GM21367 (cell line): ENCODE measurements at regions not wholly inside any gene's neighbourhood (a gene's known extent, or its start where the extent isn't known, plus 50 kb on each side); places are given as distances from the start of the nearest gene placed in this dataset.

Experiments used
- ATAC-seq: cut with Tn5 transposase; IDR thresholded peaks from one replicate; pipeline ENCODE4 v1.9.1; 2021; ENCODE audit not compliant: unreplicated experiment

DNA sequence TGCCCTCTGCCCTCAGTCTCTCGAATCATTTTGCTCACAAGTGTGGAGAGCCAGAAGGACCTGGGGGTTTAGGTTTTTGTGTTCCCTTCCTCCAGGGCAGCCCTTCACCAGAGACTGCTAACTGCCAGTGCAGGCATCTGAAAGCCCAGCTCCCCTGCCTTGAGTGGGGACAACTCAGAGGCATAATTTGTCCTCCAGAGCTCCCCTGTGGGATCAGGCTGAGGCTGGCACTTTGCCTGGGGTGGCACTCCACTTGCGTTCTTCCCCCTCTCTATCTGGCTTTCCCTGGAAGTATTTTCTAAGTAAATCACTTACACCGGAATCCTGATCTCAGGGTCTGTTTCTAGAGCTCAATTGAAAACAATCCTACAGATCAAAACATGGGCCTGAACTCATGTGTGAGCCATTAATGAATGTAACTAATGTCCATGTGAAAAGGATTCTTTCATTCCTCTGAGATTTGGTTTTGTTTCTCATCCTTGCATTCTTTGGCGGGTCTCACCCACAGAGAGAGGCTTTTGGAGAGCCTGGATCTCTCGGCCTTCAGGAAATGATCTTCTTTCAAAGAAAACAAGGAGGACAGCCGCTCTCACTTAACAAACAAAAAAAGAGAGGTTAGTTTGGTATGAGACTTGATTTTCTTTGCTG is 125.7 kb upstream of the RIPOR2 start:
- no peak for ATAC-seq

DNA sequence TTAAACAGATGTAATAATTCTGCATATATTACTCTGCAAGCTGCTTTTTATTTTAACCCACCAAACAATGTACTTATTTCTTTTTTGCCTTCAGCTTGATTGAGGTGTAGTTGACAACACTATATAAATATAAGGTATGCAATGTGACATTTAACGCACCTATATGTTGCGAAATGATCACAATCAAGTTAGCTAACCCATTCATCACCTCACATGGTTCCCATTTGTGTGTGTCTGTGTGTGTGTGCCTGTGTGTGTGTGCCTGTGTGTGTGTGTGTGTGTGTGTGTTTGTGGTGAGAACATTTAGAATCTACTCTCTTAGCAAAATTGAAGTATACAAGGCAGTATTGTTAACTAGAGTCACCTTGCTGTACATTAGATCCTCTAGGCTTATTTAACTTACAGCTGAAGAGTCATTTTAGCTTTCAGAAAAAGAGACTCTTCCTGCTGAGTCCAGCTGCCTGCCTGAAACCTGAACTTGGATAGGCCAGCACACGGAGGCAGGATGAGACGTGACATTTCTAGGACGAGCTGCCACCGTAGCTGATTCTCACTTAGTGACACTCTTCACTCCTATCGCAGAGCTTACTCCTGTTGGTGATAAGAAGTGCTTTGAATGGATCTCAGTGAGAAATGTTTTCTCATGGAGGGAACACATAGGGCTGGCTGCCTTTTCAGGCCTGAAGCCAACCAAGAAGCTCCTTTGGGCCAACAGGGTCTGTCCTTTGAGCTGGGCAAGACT is 126.5 kb upstream of the RIPOR2 start:
- no peak for ATAC-seq

DNA sequence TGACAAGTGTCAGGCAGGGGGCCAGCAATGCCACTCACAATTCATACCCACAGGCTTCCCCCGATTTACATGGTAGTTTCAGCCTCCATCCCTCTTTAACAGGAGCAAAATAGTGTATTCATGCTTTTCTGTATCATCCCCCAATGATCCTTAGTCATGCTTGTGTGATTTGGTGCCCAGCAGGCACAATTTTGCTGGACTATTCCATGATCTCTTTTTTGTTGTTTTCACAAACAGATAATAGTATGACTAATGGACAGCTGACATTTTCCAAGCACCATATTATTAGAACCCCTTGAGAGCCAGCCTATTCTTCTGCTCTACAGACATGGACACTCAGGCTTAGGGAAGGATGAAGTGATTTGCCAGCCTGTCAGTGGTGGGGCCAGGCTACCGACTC is 128.2 kb upstream of the RIPOR2 start:
- no peak for ATAC-seq

DNA sequence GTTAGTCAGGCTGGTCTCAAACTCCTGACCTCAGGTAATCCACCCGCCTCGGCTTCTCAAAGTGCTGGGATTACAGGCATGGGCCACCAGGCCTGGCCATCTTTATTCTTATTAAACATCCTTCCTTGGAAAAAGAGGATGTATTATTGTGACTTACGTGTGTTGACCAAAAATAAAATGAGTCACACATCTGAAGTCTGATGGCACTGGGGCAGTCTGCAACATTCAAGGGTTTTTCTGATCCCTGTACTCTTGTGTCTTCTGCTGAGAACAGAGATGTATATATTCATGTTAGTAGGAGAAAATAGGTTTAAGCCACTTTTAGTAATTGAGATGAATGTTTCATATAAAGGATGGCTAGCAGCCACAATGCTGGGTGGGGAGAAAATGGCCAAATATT is 129.9 kb upstream of the RIPOR2 start:
- ATAC-seq = no peak

DNA sequence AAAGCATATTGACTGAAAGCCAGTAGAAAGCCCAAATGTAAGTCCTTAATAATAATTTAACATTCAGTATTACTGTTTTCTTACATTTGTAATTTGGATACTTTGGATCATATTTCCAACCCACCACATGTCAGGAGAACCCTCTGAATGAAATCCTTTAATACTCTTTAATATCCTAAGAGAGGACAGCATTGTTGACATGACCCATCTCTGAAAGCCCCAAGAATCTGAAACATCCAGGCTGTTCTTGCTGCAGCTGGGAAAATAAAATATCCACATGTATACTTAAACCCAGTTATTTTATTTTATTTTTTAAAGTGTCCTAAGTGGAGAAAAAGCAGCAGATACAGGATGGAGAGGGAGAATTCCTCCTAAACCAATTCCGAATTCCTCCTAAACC is 130.8 kb upstream of the RIPOR2 start:
- no peak for ATAC-seq

DNA sequence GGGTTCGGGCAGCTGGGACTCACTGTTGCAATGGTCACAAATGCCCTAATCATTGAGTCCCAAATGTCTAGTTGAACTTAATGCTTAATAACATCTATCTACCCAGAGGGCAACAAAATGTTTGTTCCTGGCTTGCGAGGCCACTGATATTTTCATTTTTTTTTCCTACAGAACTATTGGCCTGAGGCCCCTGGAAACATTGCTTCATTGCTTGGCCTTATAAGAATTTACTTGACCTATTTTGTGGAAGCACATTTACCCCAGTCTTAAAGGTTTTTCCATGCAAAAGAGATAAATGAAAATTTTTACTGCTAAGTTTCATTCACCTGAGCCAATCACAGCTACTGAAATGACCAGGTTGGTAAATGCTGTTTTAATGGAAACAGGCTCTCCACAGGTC is 133.1 kb upstream of the RIPOR2 start:
- no peak for ATAC-seq

DNA sequence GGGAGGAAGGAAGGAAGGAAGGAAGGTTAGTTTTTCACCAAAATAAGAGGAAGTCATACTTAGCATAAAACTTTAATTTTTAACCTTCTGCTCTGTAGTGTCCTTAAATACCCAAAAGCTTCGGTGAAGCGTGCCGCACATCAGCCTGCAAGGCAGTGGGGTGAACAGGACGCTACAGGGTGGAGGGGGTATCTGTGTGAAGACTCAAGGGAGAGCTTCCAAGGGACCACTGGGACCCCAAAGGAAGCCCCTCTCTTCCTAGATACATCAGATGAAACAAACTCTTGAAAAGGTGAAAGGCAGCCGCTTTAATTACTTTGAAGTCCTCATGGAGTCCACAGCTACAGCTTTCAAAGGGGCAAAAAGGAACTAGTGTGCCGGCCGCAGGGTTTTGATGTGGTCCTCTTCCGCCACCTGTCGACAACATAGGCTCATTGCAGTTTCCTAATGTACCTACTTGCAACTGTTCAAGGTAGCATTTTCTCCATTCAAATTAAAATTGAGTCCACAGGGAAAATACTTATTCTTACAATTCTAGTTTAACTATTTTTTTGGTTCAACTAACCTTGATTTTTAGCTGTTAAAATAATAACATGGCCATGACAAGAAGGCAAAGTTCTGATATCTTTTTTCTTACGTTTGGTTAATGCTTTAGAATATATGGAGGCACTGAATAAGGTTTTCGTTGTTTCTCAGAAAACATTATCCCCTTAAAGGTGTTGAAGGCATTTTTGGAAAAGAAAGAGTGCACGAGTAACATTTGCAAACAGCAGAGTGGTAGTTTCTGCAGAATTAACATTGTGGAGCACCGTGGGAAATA is 135.0 kb upstream of the RIPOR2 start:
- ATAC-seq = no peak

DNA sequence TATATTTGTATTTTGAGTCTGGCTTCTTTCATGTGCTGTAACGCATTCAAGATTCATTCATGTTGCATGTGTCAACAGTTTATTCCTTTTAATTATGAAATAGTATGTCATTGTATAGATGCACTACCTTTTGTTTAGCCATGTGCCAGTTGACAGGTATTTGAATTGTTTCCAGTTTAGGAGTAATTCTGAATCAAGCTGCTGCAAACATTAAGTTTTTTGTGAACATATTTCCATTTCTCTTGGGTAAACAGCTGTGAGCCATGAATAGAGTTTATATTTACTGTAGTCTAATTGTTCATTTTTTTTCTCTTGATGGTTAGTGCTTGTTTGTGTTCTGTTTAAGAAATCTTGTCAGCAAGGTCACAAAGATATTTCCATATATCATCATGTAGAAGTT is 142.4 kb upstream of the RIPOR2 start:
- no peak for ATAC-seq

DNA sequence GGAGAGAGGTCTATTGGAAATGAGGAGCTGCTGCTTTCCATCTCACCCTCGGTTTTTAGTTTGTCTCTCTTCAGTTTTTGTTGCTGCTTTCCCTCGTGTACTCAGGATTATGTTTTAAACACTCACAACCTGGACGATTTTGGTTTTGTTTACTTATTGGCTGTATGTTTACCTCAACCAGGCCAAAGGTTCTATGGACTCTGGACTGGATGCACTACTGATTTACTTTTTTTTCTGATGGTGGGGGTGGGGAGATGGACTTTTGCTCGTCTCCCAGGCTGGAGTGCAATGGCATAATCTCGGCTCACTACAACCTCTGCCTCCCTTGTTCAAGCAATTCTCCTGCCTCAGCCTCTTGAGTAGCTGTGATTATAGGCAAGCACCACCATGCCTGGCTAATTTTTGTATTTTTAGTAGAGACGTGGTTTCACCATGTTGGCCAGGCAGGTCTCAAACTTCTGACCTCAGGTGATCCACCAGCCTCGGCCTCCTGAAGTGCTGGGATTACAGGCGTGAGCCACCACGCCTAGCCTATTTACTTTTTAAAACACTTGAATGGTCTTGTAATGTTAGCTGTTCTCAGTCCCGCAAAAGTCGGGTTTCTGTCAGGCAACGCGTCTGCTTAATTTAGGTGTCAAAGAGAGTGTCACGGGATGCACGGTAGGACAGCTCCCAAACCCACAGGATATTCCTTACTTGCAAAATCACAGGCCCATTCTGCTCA is 148.2 kb upstream of the RIPOR2 start:
- no peak for ATAC-seq

DNA sequence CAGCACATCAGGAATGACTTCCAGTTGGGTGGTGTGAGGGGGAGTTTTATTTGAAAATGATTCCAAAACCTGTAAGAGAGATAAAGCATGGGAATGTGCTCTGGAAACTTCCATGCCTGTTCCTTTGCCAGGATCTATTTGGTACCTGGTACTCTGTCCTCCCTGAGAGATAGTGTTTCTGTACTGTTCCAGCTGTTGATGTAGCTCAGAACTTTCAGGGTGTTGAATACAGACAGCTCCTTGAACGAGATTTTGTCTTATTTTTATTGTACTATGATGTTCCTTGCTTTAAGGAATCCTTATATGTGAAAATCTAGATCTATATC is 148.7 kb upstream of the RIPOR2 start:
- ATAC-seq = no peak

DNA sequence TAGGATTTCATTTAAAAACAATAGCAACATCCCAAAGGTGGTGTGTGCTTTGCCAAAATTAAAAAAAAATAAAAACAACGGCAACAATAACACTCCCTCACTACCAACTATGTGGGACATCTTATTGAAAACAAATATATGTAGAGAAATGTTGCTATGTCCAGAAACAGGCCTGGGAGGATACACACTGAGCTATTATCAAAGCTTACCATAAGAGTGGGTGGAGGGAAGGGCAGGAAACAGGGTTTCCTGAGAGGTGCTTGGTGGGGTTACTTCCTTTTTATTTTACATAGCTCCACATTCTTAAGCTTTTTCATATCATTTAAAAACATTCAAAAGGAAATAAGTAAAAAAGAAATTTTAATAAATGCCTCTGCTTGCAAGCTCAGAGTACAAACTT is 150.0 kb upstream of the RIPOR2 start:
- no peak for ATAC-seq

DNA sequence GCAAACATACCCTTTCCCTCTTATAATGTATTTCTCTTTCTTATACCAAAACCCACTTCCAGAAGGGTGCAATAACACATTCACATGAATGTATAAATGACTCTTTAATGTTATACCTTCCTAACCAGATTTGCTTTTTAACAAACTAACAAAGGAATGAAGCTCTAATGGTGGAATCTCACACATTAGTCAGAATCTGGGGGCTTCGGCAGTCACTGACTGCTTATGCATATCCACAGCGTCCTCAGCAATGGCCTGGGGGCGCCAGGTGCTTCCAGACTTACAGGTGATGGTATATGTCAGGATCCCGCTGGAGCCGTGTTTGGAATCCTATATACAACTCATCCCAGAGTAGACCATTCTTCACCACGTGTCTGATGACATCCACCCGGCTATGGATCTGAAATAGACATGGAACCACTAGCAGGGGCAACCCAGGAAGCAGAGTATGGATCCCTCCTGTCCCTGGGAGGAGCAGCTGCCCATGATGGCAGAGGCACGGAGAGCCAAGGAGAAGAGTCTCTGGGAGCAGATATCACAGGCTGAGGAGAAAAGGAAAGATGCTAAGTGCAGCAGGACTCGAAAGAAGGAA is 150.8 kb upstream of the RIPOR2 start:
- ATAC-seq = no peak

DNA sequence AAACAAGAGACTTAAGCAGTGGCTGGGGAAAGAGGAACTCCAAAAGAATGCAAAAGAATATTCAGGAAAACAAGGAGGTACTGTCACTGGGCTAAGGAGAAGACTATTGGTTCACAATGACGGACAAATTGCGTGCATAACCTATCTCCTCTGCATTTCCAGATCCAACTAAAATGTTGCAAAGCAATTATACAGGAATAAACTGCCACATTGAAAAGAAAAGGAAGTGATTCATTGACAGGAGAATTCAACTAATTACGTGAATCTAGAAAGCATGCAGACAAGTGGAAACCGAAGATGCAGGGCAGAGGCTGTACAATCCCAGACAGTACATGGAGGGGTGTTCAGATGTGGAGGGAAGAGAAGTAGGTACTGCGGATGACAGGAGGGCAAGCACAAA is 152.8 kb upstream of the RIPOR2 start:
- no peak for ATAC-seq

DNA sequence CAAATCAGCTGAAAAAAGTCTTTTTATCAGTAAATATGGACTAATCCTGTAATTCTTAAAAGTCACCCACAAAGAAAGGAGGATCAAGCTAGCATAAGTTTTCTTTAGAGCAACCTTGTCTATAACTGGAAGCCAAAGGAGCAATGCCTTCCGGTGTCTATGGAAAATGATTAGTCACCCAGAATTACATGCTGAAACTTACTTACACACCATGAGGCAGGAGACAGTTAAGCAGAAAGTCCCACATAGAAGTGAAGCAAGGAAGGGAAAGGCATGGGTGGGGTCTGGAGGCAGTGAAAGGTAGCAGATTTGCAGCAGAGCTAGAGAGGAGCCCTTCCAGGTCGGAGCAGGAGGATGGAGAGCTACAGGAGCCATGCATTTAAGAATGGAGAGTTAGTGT is 153.7 kb upstream of the RIPOR2 start:
- no peak for ATAC-seq

DNA sequence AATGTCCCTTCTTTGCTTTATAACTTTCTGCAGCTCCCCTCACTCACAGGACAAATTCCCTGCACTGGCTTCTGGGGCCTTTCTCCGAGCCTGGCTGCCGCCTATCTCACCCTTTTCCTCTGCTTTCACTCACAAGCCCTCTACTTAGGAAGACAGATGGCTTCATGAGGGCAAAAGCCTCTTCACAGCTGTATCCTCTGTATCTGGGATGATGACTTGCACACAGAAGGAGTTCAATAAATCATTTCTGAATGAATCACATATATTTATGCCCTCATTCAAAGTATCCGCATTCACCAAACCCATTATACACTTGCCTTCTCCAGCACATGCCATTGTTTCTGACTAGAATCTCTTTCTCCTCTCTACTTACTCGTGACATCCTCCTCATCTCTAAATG is 159.0 kb upstream of the RIPOR2 start:
- no peak for ATAC-seq

DNA sequence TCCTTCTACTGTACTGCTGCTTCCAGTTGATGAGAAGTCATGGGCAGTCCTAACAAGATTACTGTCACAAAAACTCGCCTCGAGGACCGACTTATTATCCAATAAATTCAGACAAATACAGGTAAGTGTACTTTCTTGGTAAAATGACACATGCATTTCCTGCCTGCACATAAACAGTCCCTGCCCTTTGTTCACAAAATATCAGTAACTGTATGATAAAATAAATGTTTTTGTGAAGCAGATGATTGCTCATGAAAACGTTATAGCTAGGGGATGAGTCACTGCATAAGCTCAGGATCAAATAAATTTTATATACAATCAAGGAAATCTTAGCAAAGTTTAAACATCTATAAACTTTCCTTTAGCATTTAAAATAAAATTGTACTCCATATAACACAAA is 164.5 kb upstream of the RIPOR2 start:
- ATAC-seq = no peak

DNA sequence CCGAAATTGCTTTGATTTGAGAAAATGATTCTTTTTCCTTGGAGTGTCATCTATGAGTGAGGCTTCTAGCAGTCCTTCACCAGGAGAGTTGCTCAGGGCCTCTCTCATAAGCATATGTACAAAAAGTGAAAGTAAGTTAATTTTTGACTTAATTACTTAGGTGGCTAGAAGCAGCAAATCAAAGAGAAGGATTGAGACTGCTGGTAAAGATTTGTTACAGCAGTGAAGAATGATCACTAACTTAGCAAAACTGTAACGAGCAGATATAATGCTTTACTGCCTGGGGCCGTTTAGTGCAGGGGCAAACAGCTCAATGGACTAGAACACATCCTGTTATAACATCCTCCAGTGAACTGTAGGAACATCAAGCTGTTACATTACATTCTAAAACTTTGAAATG is 167.8 kb upstream of the RIPOR2 start:
- ATAC-seq = no peak

DNA sequence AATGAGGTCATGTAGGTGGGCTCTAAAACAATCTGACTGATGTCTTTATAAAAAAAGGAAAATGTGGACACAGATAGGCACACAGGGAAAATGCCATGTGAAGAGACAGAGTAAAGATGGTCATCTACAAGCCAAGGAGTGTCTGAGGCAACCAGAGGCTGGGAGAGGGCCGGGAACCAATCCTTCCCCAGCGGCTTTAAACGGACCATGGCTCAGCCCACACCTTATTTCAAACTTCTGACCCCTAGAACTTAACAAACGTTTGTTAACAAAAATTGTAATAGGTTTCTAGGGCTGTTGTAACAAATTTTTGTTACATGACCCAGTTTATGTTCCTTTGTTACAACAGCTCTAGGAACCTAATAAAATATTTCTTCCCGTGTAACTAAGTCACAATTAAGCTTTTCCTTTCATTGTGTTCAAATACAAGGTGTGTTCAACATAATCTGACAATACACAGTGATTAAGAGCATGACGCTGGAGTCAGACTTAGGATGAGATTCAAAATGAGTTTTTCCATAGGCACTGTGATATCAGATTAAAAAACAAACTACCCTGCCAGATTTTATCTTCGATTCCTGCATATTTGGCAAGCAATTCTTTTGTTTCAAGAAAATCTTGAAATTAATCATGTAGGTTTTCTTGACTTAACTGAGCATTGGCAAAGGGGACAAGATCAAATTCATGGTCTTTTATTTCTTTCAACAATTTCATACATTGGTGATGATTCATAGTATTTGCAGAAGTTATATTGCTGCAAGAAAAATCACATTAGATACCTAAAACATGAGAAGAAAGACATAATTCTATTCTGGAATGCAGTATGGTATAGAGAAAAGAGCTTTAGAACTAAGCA is 169.5 kb upstream of the RIPOR2 start:
- ATAC-seq = no peak

DNA sequence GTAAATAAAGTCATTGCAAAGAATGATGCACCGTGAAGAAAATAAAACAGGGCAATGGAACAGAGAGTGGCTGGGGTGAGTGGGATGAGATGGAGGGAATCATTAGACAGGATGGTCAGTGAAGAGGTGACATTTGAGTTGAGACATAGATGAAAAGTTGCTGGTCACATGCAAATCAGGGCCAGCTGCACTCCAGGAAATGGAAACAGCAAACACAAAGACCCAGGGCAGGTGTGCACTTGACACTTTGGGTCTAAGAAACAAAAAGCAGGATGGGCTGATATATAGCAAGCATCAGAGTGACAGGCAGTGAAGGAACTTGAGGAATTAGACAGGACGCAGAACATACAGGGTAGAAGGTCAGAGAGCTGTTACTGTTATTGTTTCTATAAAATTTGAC is 171.5 kb upstream of the RIPOR2 start:
- peak; percentile 77 for ATAC-seq

DNA sequence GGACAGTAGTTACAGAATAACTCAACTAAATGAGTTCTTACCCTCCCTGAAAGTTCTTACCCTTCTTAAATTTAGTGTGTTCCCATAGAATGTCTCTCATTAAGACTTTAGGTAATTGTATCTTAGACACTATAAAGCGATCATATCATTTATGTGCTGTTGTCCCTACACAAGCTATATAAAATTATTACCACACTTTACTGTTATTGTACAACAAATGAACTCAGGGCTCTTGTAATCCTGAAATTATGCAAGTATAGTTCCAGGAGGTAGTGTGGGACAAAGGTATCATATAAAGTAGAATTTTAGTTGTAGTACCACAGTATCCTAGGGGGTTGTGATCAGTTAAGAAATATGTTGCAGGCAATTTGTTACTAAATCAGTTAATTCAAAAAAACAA is 167.4 kb upstream of the CARMIL1 start:
- no peak for ATAC-seq
